Esophagus muscularis mucosa (tissue), 4 donors: ENCODE measurements at regions not wholly inside any gene's neighbourhood (a gene's known extent, or its start where the extent isn't known, plus 50 kb on each side); places are given as distances from the start of the nearest gene placed in this dataset.

Experiments
- DNase-seq: peaks from one replicate; pipeline ENCODE4 v3.0.0-alpha.2; 2017; ENCODE audit errors: extremely low spot score
- H3K27ac ChIP-seq, 4 donors: fragments of 200-600 bp; sonication (generic); replicated peaks in 1 of 4; 1 replicate in 3 of 4; 2 replicates in 1 of 4; pipeline ENCODE4 v1.5.1; 2016 to 2019; ENCODE audit warnings: mild to moderate bottlenecking in 1 of 4
- H3K27me3 ChIP-seq, 4 donors: fragments of 200-600 bp; sonication (generic); one replicate each; pipeline versions ENCODE4 v1.5.1 to v1.6.0; 2016 to 2019
- H3K36me3 ChIP-seq, 4 donors: fragments of 200-600 bp; sonication (generic); one replicate each; pipeline ENCODE4 v1.5.1; 2016 to 2019
- H3K4me1 ChIP-seq, 4 donors: fragments of 200-600 bp; sonication (generic); one replicate each; pipeline ENCODE4 v1.5.1; 2016 to 2019
- H3K4me3 ChIP-seq, 4 donors: fragments of 200-600 bp; sonication (generic); 1 replicate in 2 of 4; 2 replicates in 2 of 4; pipeline ENCODE4 v1.5.1; 2016 to 2019; ENCODE audit warnings: mild to moderate bottlenecking in 4 of 4, moderate library complexity in 1 of 4
- H3K9me3 ChIP-seq, 4 donors: fragments of 200-600 bp; sonication (generic); 1 replicate in 3 of 4; 2 replicates in 1 of 4; pipeline ENCODE4 v1.5.1; 2016 to 2019
- EP300 ChIP-seq: sonication (generic); formaldehyde crosslinking; IDR thresholded peaks from one replicate; pipeline ENCODE4 v1.6.1; 2017; ENCODE audit warnings: antibody characterized with exemption
- POLR2A ChIP-seq: fragments of 450-650 bp; IDR thresholded peaks from one replicate; pipeline ENCODE4 v1.6.1; 2017; ENCODE audit warnings: antibody characterized with exemption, moderate library complexity, mild to moderate bottlenecking, low read depth
- POLR2AphosphoS5 ChIP-seq, 2 donors: sonication (generic); formaldehyde crosslinking; IDR thresholded peaks; one replicate each; pipeline ENCODE4 v1.6.1; 2017; ENCODE audit warnings: antibody characterized with exemption in 2 of 2
- WGBS: methylation state at CpG from one replicate; pipeline ENCODE4 v1.1.5; 2018; 5-methylcytosine and 5-hydroxymethylcytosine counted together
- intact Hi-C: fragments of 100-400 bp; cut with DNase I; formaldehyde crosslinking; loops from one replicate; pipeline ENCODE4 v1.15.1; 2023
- TF ChIP-seq, protein P1 (sequence below), 3 experiments: fragments of 200-600 bp in 2 of 3; fragments of 450-650 bp in 1 of 3; sonication (generic) in 2 of 3; IDR thresholded peaks; one replicate each; pipeline ENCODE4 v1.5.1; 2017 to 2019; ENCODE audit warnings: antibody characterized with exemption in 3 of 3, mild to moderate bottlenecking in 2 of 3, moderate library complexity in 1 of 3

DNA sequence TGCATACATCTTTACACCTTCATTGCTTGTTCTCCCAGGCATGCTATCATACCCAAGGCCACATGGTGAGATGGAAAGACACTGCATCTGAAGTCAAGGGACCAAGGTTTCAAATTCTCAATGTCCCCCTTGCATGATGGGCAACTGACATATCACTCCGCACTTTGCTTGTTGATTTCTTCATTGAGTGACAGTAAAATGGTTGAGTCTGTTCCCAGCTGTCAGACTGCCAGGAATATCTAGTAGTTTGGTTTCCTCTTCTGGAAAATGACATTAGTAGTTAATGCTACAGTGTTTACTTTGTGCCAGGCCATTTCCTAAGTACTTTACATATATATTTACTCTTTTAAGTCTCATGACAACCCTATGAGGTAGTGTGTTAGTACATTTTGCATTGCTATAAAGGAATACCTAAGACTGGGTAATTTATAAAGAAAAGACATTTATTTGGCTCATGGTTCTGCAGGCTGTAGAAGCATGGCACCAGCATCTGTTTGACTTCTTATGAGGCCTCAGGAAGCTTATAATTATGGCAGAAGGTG is 114.4 kb downstream of the PCSK1 start:
- H3K27me3 ChIP-seq: no peaks in the 10 kb centered on the region
- no peak for DNase-seq
- intact Hi-C loops: no loop called here
- no peak overlapping the region for H3K4me3 ChIP-seq
- 95% methylated on average over 1 of the region's 1 CpG for WGBS
- H3K27ac ChIP-seq: no peak overlapping the region
- TF ChIP-seq, protein P1, sequence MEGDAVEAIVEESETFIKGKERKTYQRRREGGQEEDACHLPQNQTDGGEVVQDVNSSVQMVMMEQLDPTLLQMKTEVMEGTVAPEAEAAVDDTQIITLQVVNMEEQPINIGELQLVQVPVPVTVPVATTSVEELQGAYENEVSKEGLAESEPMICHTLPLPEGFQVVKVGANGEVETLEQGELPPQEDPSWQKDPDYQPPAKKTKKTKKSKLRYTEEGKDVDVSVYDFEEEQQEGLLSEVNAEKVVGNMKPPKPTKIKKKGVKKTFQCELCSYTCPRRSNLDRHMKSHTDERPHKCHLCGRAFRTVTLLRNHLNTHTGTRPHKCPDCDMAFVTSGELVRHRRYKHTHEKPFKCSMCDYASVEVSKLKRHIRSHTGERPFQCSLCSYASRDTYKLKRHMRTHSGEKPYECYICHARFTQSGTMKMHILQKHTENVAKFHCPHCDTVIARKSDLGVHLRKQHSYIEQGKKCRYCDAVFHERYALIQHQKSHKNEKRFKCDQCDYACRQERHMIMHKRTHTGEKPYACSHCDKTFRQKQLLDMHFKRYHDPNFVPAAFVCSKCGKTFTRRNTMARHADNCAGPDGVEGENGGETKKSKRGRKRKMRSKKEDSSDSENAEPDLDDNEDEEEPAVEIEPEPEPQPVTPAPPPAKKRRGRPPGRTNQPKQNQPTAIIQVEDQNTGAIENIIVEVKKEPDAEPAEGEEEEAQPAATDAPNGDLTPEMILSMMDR (IDR thresholded peaks at IDR 0.05): no peak
- no peak for TF ChIP-seq POLR2AphosphoS5 (IDR thresholded peaks at IDR 0.05)
- no peak for TF ChIP-seq POLR2A
- no peak for TF ChIP-seq EP300
- no peaks in the 10 kb centered on the region for H3K9me3 ChIP-seq
- H3K36me3 ChIP-seq: no peaks in the 10 kb centered on the region
- no peaks in the 10 kb centered on the region for H3K4me1 ChIP-seq

DNA sequence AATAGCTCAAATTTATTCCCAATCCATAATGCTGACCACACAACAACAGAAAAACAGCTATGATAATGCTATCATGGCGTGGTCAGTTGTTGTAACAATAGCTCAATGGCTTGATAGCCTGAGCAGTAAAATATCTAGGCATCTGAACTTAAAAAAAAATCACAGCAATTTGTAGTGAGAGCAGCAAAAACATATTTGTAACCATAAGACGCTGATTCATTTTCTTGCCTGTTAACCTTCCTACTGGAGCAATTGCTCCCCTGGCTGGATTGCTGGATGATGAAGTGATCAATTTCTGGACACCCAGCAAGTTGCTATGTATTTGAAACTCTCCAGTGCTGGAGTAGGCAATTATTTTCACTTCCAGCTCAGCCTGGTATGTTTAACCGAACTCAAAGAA is 115.1 kb downstream of the PCSK1 start:
- H3K9me3 ChIP-seq: no peaks in the 10 kb centered on the region
- intact Hi-C loops: no loop called here
- H3K36me3 ChIP-seq: no peaks in the 10 kb centered on the region
- DNase-seq: no peak
- H3K4me1 ChIP-seq: no peaks in the 10 kb centered on the region
- H3K4me3 ChIP-seq: no peak overlapping the region
- TF ChIP-seq EP300: no peak
- TF ChIP-seq POLR2AphosphoS5 (IDR thresholded peaks at IDR 0.05): no peak
- TF ChIP-seq, protein P1 (IDR thresholded peaks at IDR 0.05): no peak
- TF ChIP-seq POLR2A: no peak
- 85% methylated on average over 3 of the region's 3 CpGs for WGBS
- H3K27me3 ChIP-seq: no peaks in the 10 kb centered on the region
- no peak overlapping the region for H3K27ac ChIP-seq

DNA sequence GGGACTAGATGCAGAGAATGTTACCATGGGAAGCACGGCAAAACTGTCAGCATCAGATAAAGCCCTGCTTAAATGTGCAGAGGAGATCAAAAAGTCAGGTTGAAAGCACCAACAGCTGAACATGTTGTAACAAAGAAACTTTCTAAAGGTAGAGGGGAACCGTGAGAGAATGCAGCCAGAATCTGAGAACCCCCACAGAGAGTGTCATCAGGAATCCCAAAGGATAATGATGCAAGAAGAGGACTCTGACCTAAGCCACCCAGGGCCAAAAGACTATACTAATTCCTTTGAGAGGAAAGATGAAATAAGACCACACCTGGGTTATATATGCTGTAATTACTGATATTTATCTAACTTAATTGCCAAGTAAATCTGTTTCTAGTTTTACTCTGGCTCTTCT is 116.6 kb downstream of the PCSK1 start:
- TF ChIP-seq POLR2A: no peak
- no peak for TF ChIP-seq EP300
- TF ChIP-seq, protein P1 (IDR thresholded peaks at IDR 0.05): no peak
- no peak for TF ChIP-seq POLR2AphosphoS5 (IDR thresholded peaks at IDR 0.05)
- DNase-seq: no peak
- WGBS: 65% methylated on average over 2 of the region's 2 CpGs

DNA sequence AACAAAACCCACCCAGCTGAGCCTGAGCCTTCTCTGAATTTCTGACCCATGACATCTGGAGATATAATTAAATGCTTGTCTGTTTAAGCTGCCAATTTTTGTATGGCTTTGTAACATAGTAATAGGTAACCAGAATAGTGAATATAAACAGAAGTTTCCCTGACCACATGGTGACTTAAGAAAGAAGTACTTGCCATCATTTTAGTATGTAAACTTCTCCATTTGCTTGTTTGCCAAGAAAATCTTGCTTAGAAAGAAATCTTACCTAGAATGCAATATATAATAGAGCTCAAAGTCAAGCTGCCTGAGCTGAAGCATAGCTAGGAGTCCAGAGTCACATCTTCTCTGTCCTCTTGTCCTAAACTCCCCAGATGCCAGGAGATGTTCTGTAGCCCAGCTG is 117.0 kb downstream of the PCSK1 start:
- H3K27me3 ChIP-seq: no peaks in the 10 kb centered on the region
- no peak overlapping the region for H3K4me3 ChIP-seq
- intact Hi-C loops: no loop called here
- H3K4me1 ChIP-seq: no peaks in the 10 kb centered on the region
- TF ChIP-seq POLR2AphosphoS5 (IDR thresholded peaks at IDR 0.05): no peak
- TF ChIP-seq, protein P1 (IDR thresholded peaks at IDR 0.05): no peak
- no peak for TF ChIP-seq EP300
- no peak for TF ChIP-seq POLR2A
- no peak for DNase-seq
- H3K9me3 ChIP-seq: peaks cover 0 to 3% (median 0%) of the 10 kb centered on the region in 4 donors
- no peak overlapping the region for H3K27ac ChIP-seq
- no peaks in the 10 kb centered on the region for H3K36me3 ChIP-seq

More for the DNA sequence above, 116.6 kb downstream of the PCSK1 start:
- no peak overlapping the region for H3K4me3 ChIP-seq
- H3K36me3 ChIP-seq: no peaks in the 10 kb centered on the region
- intact Hi-C loops: no loop called here
- H3K27me3 ChIP-seq: no peaks in the 10 kb centered on the region
- no peaks in the 10 kb centered on the region for H3K4me1 ChIP-seq
- no peaks in the 10 kb centered on the region for H3K9me3 ChIP-seq
- no peak overlapping the region for H3K27ac ChIP-seq

DNA sequence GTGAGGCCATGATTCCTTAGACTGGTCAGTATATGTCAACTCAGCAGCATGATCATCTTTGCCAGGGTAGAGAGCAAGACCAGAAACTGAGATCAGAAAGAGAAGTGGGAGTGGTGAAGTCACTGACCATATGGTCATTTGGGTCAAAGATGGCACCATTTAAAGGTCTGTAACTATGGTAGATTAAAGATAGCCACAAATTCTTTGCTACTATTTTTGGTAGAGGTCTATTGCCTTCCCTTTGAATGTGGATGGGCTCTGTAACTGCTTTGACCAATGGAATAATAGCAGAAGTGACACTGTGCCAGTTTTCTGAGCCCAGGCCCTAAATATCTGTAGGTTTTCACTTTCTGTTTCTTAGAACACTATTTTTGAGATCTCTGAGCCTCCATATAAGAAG is 117.6 kb downstream of the PCSK1 start:
- H3K27me3 ChIP-seq: no peaks in the 10 kb centered on the region
- H3K4me3 ChIP-seq: no peak overlapping the region
- intact Hi-C loops: no loop called here
- H3K27ac ChIP-seq: no peak overlapping the region
- TF ChIP-seq, protein P1 (IDR thresholded peaks at IDR 0.05): no peak
- TF ChIP-seq POLR2AphosphoS5 (IDR thresholded peaks at IDR 0.05): no peak
- no peak for TF ChIP-seq POLR2A
- no peak for TF ChIP-seq EP300
- peaks cover 0 to 8% (median 2%) of the 10 kb centered on the region in 4 donors for H3K9me3 ChIP-seq
- no peaks in the 10 kb centered on the region for H3K4me1 ChIP-seq
- no peak for DNase-seq
- H3K36me3 ChIP-seq: no peaks in the 10 kb centered on the region
